Ammon's horn (tissue), 1 donor: ENCODE measurements at regions not wholly inside any gene's neighbourhood (a gene's known extent, or its start where the extent isn't known, plus 50 kb on each side); places are given as distances from the start of the nearest gene placed in this dataset.
"Not testable (repeated sequence)": the region's sequence is repeated elsewhere in the genome, so short reads cannot be mapped to it uniquely, and the experiment has no call there.

Source experiments
- DNase-seq: peaks from one replicate; pipeline ENCODE4 v3.0.0-alpha.2; 2016; ENCODE audit warnings: low spot score

DNA sequence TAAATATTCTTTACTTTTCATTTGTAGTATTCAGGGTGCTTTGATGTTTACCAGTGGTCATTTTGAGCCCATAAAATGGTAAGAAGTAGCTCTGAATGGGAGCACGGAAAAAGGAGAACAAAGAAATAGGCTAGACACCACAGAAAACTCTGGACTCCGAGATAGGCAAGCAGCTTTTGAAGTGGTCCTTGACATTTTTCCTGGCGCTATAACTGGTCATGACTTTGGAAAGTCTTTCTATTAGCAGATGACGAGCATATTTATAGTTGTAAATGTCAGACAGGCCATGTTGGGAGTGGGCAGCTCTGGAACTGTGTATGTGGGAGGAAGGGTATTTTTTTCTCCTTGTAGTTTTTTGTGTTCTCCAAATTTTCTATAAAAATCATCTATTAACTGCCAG, 126.1 kb upstream of the POC5 start:
- no peak for DNase-seq

DNA sequence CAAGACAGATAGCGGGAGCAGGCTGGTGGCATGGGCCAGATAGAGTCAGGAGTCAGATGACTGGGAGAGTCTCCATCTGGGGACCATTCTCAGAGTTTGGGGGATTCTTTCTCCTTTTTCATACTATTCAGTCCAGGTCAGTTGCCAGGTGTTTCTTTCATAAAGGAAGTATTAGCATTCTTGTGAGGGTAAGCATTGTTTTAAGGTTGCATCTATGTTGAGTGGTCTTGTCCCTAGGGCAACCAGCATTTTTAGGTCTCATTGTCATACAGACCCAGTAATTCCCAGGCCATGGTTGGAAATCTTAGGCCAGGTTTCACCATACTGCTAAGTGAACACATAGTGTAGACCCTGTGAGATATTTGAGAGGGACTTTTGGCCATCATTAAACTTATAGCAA, 122.3 kb upstream of the POC5 start:
- no peak for DNase-seq

DNA sequence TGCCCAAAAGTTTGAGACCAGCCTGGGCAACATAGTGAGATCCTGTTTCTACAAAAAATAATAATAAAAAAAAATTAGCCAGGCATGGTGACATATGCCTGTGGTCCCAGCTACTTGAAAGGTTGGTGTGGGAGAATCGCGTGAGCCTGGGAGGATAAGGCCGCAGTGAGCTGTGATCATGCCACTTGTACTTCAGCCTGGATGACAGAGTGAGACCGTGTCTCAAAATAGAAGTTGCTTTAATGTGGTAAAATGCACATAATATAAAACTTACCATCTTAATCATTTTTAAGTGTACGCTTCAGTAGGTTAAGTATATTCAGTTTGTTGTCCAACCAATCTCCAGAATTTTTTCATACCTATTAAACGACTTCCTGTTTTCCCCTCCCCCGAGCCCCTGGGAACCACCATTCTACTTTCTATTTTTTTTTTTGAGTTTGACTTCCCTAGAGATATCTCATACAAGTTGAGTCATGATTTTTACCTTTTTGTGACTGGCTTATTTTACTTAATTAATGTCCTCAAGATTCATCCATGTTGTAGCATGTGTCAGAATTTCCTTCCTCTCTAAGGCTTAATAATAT, 120.1 kb upstream of the POC5 start:
- DNase-seq = no peak

DNA sequence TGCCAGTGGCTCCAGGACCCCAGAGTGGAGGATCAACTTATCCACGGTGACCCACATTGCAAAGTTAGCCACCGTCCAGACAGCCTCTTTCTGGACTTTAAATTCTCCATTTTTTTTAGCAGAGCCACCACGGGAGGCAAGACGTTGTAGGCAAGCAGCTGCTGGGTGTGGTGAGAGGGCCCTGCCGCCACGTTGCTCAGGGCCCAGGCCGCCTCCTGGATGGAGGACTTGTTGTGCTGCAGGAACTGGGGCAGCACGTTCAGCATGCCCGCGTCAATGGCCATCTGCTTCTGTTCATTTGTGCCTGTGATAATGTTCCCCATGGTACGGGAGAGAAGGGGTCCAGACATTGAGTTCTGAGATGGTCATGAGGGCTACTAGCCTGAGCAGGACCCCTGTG, 114.3 kb upstream of the POC5 start:
- DNase-seq = no peak

DNA sequence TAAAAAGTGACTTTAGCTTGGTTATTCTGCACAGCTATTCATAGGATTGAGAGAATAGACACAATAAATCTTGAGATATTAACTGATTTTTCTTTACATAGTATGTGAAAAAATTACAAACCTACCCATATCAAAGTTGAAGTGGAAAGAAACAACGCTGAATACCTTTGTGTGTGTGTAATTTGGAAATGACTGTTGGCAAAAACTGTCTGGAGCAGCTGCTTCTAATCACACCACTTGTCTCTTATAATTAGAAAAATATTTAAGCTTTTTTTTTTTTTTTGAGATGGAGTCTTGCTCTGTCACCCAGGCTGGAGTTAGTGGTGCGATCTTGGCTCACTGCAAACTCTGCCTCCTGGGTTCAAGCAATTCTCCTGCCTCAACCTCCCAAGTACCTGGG, 110.8 kb upstream of the POC5 start:
- no peak for DNase-seq

DNA sequence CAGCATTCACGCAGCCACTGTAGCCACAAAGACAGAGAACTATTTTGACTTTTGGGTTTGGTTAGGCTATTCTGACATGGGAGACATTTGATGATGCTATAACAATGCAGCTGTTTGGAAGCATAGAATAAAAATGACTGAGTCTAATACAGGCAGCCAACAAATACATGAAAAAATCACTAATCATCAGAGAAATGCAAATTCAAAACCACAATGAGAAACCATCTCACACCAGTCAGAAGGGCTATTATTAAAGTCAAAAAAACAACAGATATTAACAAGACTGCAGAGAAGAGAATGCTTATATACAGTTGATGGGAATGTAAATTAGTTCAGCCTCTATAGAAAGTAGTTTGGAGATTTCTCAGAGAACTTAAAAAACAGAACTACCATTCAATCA, 107.1 kb upstream of the POC5 start:
- no peak for DNase-seq

DNA sequence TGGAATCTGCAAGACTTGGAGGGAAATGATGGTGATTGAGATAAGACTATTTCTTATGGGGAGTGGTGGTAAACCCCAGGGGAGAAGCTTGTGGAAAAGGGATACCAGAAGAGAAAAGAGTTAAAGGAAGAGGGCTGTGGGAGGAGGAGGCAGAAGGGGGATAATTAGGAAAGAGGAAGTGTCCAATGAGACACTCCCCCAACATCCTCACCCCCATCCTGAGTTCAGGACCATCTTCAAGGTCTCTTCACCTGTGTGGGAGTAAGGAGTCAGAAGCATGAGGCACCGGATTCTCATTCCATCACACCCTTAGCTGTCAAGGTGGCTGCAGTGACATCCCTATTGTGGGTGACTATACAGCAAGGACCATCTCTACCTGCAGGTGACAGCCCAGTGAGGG, 106.6 kb upstream of the POC5 start:
- DNase-seq = no peak

DNA sequence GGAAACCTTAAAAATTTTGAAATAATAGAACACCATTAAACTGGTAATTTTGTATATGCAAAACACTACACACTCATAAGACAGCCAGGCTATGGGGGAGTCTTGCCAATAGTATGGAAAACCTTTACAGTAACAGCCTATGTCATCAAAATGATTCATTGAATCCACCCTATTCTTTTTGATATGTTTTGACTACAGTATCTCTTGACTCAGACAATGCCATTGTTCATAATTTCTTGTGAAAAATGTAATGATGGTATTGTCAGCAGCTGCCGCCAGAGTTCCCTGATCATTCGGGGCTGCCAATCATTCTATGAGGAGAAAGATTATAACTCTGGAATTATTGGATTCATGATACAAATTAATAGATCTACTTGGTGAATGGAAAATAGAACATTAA, 101.4 kb upstream of the POC5 start:
- no peak for DNase-seq

DNA sequence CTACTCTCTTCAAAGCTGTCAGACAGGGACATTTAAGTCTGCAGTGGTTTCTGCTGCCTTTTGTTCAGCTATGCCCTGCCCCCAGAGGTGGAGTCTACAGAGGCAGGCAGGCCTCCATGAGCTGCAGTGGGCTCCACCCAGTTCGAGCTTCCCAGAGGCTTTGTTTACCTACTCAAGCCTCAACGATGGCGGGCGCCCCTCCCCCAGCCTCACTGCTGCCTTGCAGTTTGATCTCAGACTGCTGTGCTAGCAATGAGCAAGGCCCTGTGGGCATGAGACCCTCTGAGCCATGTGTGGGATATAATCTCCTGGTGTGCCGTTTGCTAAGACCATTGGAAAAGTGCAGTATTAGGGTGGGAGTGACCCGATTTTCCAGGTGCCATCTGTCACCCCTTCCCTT, 82.5 kb upstream of the POC5 start:
- not testable (repeated sequence) for DNase-seq

DNA sequence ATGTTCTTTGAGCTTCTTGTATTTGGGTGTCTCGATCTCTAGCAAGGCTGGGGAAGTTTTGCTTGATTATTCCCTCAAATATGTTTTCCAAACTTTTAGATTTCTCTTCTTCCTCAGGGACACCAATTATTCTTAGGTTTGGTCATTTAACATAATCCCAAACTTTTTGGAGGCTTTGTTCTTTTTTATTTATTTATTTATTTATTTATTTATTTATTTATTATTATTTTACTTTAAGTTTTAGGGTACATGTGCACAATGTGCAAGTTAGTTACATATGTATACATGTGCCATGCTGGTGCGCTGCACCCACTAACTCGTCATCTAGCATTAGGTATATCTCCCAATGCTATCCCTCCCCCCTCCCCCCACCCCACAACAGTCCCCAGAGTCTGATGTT, 52.1 kb upstream of the POC5 start:
- DNase-seq = not testable (repeated sequence)
